Gastroesophageal sphincter (tissue), 3 donors: ENCODE measurements at regions not wholly inside any gene's neighbourhood (a gene's known extent, or its start where the extent isn't known, plus 50 kb on each side); places are given as distances from the start of the nearest gene placed in this dataset.
A peak's percentile ranks its signal among the peaks of the same experiment; 100 is the strongest.

ENCODE experiments used
- EP300 ChIP-seq: sonication (generic); formaldehyde crosslinking; IDR thresholded peaks from one replicate; pipeline ENCODE4 v1.6.1; 2017; ENCODE audit warnings: antibody characterized with exemption, mild to moderate bottlenecking
- POLR2AphosphoS5 ChIP-seq: sonication (generic); formaldehyde crosslinking; IDR thresholded peaks from one replicate; pipeline ENCODE4 v1.6.1; 2017; ENCODE audit warnings: antibody characterized with exemption
- TF ChIP-seq, protein P1 (sequence below), 4 experiments: fragments of 200-600 bp in 2 of 4; fragments of 450-650 bp in 2 of 4; sonication (generic) in 1 of 4; IDR thresholded peaks; one replicate each; pipeline ENCODE4 v1.5.1; 2017 to 2019; ENCODE audit warnings: antibody characterized with exemption in 4 of 4, mild to moderate bottlenecking in 2 of 4, moderate library complexity in 2 of 4

GRCh38 chr2:237182422-237183123, 96.9 kb downstream of the COPS8 start:
- peak; percentile 11 for TF ChIP-seq POLR2AphosphoS5
- TF ChIP-seq, protein P1, sequence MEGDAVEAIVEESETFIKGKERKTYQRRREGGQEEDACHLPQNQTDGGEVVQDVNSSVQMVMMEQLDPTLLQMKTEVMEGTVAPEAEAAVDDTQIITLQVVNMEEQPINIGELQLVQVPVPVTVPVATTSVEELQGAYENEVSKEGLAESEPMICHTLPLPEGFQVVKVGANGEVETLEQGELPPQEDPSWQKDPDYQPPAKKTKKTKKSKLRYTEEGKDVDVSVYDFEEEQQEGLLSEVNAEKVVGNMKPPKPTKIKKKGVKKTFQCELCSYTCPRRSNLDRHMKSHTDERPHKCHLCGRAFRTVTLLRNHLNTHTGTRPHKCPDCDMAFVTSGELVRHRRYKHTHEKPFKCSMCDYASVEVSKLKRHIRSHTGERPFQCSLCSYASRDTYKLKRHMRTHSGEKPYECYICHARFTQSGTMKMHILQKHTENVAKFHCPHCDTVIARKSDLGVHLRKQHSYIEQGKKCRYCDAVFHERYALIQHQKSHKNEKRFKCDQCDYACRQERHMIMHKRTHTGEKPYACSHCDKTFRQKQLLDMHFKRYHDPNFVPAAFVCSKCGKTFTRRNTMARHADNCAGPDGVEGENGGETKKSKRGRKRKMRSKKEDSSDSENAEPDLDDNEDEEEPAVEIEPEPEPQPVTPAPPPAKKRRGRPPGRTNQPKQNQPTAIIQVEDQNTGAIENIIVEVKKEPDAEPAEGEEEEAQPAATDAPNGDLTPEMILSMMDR (IDR thresholded peaks at IDR 0.05) = no peak
- no peak for TF ChIP-seq EP300
